Fibroblast of gingiva (primary cell): ENCODE measurements at regions not wholly inside any gene's neighbourhood (a gene's known extent, or its start where the extent isn't known, plus 50 kb on each side); places are given as distances from the start of the nearest gene placed in this dataset.

Experiments
- DNase-seq: peaks from one replicate; pipeline ENCODE4 v3.0.0-alpha.2; 2011; ENCODE audit warnings: low read depth

DNA sequence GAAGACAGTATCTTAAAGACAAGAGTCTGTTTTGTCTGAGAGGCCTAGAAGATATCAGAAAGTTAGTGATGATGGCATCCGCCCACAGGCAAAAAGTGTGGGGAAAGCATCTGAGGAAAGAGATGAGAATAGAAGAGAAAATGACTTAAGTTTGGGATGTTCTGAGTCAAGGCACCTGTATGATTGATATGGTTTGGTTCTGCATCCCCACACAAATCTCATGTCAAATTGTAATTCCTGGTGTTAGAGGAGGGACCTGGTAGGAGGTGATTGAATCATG, 568.2 kb upstream of the MGMT start:
- DNase-seq, result no peak

DNA sequence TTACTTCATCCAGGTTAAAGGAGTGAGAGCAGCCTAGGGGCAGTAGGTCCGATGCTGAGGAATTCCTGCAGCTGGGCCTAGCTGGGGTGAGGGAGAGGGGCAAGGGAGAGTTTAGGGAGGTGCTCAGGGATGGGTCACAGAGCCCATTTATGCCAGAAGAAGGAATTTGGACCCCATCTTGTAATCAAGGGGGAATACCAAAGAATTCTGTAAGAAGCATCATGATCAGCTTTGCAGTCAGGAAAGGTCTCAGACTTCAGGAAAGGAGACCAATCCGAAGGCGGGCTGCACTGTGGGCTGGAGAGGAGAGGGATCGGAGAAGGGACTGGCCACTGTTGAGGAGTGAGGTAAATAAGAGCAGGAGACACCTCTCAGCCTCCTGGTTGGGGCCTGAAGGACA, 566.6 kb upstream of the MGMT start:
- no peak for DNase-seq

DNA sequence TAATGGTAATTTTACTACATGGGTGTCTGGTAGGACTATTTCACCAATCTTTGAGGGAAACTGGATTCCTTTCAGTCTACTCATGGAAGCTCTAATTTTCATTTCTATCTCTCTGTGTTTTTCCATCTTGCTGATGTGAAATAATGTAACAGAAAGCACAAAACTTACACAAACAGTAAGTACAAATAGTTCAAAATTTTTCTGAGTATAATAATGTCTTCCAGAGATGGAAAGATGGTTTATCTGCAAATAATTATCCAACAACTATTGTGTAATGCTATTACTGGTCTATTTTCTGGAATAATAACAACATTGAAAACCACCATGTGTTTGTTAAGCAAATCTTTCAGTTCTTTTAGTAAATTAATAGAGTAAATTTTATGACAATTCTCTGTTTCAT, 565.8 kb upstream of the MGMT start:
- DNase-seq, result no peak

DNA sequence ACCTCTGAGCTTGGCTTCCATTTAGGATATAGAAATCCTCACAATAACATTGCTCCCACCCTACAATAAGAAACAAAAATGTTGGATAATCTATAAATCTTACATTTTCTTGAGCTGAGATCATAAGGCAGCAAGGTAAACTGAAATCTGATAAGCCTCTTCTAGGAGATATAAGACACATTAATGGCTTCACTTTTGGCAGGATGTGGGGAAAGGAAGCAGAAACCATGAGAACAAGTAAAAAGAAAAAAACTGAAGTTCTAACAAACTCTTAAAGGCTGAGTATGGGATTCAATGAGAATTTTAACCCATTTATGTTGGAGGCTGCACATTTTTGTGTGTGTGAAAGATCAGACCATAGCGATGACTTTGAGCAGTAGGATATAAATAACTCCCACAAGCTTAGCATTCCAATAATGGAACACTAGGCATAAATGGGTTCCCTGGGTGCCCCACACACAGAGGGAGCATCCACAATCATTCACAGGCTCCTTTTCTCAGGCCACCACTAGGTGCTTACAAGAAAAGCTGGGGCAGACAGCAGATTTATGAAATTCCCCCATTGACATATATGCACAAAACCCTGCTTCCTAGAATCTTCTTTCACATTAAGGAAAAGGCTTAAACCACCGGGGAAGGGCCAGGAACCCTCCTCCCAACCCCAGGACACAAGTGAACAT, 564.9 kb upstream of the MGMT start:
- no peak for DNase-seq

DNA sequence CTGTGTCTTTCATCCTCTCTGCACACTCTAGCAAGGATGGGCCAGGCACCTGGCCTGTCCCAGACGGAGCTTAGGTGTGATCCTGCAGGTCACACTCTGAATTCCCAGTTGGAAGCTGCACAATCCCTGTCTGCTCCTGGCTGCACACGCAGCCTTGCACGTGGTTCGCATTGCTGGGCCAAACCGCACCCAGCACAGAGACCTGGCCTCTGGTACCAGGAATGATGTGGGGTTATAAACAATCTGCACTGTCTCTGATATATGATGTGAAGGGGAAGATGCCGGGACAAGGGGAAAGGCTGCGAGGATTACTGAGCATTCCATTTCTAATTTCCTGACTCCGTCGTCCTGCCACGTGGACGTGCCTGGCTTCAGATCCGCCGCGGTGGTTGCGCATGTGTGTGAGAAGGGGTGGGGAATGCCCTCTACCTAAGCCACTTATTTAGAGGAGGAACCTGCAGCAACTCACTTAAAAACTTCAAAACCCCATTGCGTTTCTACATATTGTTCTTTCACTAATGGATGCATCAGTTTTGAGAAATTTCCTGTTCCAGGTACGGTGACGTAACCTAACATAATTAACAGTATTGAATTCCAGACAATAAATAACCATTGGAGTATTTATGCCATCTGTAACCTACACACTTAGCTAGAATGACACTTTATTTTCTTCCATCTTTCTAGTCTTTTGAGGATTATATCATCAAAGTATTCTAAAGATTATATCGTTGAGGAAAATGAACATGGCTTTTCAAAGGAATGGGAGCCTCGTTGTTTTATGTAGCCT, 559.7 kb upstream of the MGMT start:
- DNase-seq, result no peak

DNA sequence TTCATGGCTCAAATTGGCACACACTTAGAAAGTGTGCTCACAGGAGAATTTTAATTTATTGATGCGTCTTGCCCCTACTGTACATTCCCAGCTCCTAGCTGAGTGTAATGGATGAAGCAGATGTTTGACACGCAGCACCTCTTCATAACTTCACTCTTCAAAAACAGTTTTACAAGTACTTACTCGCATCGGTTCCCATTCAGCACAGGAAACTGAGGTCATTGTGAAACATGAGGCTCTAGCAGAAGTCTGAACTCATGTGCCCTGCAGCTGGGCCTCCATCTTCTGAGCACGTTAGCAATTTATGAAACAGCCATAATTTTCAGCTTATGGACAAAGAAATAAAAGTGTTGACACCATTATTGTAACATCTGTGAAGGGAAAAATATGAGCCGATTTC, 558.9 kb upstream of the MGMT start:
- DNase-seq, result no peak

DNA sequence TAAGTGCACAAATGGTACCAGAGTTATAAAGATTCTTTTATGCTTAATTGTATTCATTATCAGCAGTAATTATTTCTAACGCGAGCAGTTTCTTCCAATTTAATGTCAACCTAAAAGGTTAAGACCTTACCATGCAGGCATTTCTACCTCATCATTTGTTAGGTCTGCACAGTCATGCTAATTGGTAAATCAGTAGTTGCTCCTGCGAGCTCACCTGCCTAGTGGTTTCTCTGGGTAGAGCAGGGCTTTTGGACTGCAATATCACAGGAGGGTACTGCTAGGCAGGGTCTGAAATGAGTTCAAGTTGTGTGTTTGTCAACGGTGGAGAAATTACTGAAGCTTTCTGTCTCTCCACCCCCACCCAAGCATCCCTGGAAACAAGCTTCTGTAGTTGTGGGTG, 558.5 kb upstream of the MGMT start:
- DNase-seq, result no peak

DNA sequence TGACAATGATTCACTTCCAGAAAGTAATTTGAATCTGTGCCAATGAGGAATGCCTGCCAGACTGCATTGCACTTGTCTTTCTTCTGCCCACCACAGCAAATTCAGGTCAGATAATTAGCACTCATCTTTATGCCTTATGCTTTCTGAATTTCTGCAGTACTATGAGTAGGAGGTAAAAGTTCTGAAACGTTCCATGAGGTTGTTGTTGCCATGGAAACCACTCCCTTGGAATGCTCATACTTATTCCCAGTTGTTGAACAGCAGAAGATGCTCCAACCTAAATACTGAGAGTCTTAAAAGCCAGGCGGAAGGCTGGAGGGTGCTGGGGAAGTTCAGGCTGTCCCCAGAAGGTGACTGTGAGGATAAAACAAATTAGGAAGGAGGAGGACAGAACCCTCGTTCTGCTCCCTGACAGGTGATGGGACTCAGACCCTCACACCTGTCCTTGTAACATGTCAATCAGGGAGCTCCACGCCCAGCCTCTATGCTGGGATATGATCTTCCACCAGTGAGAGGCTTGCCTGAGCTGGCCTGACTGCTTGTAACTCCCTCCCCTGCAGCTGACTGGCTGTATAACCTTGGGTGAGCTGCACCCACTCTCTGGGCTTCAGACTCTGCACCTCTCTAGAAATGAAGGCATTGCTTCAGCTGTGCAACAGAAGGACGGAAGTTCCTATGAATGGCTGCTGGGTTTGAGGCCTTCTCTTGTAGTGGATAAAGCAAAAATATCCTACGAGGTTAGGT, 554.3 kb upstream of the MGMT start:
- DNase-seq, result no peak

DNA sequence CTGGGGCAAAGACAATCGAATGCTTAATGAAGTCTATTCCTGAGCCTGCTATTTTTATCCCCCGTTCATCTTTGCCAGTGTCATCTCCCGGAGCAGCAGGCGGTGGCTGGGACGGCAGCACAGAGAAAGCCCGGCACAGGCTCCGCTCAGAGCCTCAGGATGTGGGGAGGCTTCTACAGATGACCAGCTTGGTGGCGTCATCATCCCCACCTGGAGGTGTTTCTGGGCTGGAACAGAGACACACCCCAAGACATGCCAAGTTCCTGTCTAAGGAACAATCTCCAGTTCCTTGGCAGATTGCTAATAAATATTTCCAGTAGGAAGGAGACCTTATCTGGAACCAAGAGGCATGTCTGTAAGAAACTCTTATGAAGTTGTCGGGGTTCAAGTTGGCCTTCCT, 552.4 kb upstream of the MGMT start:
- DNase-seq, result no peak

DNA sequence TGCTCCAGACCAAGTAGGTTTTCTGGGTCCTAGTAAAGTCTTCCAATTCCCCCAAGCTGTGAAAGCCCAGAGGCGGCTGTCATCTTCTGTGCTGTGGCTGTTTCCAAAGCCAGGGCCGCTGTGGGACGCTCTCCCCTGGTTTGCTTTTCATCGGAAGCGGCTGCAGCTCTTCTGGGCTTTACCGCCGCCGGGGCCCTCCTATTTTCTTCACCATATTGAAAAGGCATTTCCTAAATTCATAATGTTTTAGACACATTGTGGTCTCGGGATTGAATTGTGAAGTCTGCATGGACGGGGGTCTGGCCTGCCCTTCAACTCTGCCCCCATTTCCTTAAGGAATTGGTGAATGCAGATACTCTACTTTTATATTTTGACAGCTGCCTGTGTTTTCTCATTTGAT, 551.4 kb upstream of the MGMT start:
- DNase-seq, result no peak

DNA sequence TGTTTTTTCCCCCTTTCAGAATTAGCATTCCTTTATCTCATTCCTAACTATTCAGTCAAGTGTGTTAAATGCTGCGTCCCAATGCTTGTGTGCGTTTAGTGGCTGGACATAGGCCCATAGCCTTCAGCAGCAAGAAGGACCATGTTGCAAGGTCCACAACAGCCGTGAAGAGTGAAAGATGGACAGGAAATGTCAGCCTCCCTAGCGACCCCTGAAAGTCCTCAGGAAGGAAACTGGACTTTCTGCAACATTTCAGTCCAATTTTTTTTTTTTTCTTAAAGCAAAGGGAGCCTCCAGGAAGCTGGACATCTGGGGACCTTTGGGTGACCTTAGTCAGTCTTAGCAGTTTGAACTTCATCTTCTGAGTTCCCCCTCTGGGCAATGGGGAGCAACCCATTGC, 550.7 kb upstream of the MGMT start:
- DNase-seq, result no peak

DNA sequence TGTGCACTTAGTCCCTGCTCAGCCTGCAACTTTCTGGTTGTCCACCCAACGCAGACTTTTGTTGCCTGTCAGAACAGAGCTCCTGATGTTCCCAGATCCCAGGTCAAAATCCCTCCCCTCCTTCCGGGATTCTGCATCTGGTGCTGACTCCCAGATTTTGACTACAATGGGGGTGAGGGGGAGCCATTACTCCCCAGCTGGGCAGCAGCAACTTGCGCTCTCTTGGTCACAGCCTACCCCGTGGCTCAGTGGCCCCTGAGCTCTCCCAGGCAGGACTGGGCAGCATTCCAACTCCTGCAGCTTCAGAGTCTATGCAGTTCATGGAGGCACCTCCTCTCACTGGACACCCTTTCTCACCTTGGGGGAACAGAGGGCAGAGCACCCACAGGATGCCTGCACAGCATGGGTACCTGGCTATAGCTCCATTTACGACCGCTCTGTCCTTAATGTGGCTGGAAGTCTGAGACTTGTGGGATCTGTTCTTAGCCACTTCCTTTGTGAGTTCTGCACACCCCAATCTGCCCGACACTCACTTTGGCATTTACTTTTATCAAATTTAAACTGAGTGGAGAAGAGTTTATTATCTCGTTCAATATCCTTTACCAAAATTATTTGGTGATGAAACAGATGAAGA, 545.5 kb upstream of the MGMT start:
- DNase-seq, result no peak

DNA sequence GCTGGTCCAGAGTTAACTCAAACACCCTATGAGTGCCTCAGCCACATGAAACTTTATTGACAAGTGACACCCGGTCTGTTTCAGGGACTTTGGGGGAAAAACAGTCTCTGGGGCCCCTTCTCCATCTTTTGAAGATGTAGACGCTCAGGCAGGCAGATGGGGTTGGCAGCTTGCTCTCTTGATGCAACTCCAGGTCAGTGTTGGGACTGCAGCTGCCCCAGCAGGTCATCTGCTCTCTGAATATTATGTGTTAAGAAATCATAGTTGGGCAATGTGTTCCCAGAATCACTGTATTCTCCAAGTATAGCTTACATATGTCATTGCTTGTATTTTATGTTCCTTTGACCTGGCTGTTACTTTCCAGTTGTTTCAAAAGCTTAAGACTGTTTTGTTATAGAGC, 544.9 kb upstream of the MGMT start:
- peak; percentile 12 for DNase-seq

DNA sequence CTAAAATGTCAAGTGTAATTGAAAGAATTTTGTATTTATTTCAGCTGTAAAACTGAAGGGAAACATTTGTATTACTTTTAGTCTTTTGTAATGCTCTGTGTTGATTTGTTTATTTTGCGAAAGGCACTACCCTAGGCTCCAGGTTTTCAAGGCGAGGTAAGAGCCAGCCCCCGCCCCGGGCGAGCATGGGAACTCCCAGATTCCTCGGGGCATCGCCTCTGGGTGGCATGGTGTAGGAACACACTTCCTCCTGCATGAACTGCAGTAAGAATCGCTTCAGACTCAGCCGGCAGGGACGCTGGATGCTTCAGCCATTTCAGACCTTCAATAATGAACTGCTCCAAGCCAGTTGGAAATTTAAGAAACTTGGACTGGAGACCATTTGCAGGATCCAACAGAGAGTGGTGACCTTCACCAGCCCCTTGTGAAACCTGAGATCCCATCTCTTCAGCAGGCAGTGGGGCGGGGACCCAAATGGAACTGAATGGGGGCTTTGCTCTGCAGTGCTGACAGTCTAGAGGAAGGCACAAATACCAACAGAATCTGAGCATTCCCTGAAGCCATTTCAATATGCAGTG, 544.3 kb upstream of the MGMT start:
- no peak for DNase-seq

DNA sequence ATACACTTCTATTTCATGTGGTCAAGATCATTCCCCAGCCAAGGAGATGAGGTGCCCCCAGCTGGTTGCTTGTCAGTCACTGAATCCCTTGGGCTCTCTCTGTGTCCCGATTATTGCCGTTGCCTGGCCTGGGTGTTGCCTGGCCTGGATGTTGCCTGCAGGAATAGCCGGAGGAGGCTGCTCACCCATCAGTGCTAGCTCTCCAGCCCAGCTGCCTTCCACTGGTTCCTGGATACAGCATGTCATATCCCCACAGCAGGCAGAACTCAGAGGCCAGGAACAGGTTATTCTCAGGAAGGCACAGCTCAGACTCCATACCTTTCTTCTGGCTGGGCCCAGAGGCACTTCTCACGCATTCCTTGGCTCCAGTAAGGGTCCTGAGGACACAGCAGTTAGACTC, 542.1 kb upstream of the MGMT start:
- no peak for DNase-seq

DNA sequence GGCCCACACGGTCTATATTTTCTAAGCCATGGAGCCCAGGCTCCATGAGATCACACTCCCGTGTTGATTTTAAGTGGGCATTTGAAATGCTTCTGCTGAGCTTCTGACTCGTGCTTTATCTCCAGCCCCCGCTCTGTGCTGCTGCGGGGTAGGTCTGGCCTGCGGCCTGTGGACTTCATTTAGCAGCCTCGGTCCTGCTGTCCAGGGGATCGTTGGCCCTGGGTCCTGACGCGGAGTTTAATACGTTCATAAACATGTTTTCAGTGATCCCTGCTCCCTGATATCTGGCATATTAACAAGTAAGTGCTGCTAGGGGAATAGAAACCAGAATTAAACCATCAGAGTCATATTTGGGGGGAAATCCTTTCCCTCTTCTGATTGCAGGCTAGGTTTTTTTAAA, 540.3 kb upstream of the MGMT start:
- no peak for DNase-seq

DNA sequence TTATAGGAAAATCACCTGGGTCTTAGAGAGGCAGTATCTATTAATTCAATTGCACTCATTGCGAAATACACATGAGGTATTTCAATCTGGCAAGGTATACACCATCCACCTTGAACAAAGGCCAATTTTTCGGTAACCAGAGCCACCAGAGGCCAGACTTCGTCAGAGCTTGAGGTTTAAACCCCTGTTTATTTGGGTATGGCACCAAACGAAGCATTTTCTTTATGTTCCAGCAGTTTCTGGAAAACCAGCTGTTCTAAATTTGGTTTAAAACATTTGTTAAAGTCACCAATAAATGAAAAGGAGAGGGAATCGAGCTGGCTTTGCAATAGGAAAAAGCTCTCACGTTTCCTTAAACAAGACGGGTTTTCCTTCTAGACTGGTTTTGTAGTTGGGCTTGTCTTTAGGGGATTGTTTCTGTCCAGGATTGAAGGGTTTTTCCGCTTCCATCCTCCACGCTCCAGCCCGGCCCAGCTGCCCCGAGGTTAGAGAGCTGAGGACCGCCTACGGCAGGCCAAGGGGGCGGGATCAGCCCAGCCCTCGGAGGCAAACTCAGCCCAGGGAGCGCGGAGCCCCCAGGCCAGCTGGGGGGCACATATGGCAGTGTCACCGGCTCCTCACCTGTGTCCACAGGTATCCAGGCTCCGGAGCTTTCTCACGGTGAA, 539.4 kb upstream of the MGMT start:
- peak; percentile 8 for DNase-seq

DNA sequence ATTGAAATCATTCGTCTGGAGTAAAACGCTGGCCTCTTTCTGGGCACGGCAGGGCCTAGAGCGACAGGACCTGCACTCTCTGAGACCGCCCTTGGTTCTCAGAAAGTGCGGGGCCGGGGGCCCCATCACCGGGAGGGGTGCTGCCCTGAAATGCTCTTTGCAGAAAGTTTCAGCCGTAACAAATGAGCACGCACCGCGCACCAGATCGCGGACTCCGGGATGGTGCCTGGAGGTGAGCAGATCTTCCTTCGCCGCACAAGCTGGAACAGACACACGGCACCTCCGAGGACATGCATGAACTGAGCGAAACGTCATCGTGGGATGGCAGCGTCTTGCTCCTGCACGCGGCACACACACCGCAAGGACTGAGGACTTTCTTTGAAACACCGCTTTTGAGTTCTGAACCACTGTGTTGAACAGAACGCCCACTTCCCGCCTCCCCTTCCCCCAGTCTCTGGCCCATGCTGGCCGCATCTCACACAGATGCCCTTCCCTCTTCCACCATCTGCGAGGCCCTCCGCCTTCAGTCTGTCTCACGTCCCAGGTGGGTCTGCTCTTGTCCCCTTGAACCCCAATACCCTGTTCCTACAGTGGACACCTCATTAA, 538.7 kb upstream of the MGMT start:
- no peak for DNase-seq

DNA sequence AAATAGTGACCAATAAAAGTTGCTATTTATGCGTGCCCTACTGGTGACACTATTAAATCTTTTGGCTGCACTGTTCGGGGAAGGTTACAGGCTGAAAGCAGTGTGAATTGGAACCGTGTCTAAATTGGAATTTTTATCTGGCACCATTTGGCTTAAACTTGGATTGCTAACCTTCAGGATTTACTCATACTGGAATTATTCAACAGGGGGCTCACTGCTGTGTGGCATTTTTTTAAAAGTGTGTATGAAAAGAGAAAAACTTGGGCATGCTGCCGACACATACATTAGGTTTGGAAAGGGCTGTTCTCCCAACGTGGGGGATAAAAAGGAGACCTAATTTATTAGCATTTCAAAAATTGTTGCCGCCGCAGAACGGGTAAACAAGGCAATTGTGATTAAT, 537.9 kb upstream of the MGMT start:
- no peak for DNase-seq

DNA sequence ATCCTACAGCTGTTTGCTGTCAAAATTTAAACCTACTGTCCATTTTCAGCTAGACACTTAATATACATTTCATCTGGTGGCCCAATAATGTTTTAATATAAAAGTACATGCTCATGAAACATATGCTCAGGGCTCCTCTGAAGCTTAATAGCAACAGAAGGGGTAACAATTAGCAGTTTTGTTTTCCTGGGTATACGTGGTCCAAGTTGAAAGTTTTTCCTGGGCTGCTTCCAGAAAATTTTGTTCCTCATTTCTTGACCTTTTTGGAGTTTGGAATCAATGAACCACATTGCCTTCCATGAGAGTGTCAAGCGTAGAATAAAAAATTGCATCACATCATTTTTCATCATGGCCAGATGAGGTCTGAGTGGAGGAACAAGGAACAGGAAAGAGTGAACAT, 537.3 kb upstream of the MGMT start:
- no peak for DNase-seq

DNA sequence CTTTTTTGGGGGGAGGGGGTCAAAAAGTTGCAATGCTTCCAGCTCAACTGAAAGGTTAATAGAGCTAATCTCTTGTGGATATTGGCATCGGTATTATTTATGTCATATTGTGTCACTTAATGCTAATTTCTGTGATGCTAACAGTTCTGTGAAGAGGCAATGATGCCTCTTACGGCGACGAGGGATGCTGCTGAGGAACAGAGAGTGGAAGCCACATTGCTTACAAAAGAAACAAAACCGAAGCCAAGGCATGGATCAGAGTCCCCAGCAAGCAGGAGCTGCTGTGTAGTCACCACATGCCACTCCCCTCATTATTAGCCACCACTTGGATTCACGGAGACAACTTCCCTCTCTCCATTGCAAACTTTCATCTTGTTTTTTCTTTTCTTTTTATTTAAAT, 536.5 kb upstream of the MGMT start:
- no peak for DNase-seq
